SK-MEL-5 (cell line): ENCODE measurements at regions not wholly inside any gene's neighbourhood (a gene's known extent, or its start where the extent isn't known, plus 50 kb on each side); places are given as distances from the start of the nearest gene placed in this dataset.

ENCODE experiments used
- DNase-seq: peaks from one replicate; pipeline ENCODE4 v3.0.0-alpha.2; 2016; ENCODE audit warnings: low read depth, low spot score
- in situ Hi-C: cut with HindIII; loops from 2 replicates; pipeline ENCODE4 v1.10.0; 2016; ENCODE audit warnings: low sequenced_read_pairs, high pct_unique_total_duplicates, low pct_unique_long_range_greater_than_20kb

- in situ Hi-C loops = no loop called here
- no peak for DNase-seq
These were observed 541.7 kb downstream of the BCOR start for GRCh38 chrX:39556056-39556455.

GRCh38 chrX:39559229-39559628 lies 538.5 kb downstream of the BCOR start:
- no peak for DNase-seq
- in situ Hi-C loops = no loop called here

- no peak for DNase-seq
- in situ Hi-C loops = no loop called here
These were observed 537.5 kb downstream of the BCOR start for GRCh38 chrX:39560271-39560670.

- in situ Hi-C loops = no loop called here
- DNase-seq = no peak
These were observed 534.6 kb downstream of the BCOR start for GRCh38 chrX:39563178-39563577.

GRCh38 chrX:39564751-39565150 lies 533.0 kb downstream of the BCOR start:
- in situ Hi-C loops = no loop called here
- no peak for DNase-seq

- in situ Hi-C loops = no loop called here
- DNase-seq = peak; percentile 24
These were observed 523.6 kb downstream of the BCOR start for GRCh38 chrX:39574178-39574577.

GRCh38 chrX:39576041-39576872 lies 521.5 kb downstream of the BCOR start:
- in situ Hi-C loops = no loop called here
- no peak for DNase-seq

- in situ Hi-C loops = no loop called here
- DNase-seq = no peak
These were observed 520.4 kb downstream of the BCOR start for GRCh38 chrX:39577206-39577984.

GRCh38 chrX:39577985-39578869 lies 519.5 kb downstream of the BCOR start:
- DNase-seq = no peak

GRCh38 chrX:39580043-39580442 lies 517.7 kb downstream of the BCOR start:
- in situ Hi-C loops = no loop called here
- no peak for DNase-seq

More at GRCh38 chrX:39577985-39578869, 519.5 kb downstream of the BCOR start:
- in situ Hi-C loops = no loop called here

- no peak for DNase-seq
- in situ Hi-C loops = no loop called here
These were observed 516.3 kb downstream of the BCOR start for GRCh38 chrX:39581411-39581810.

GRCh38 chrX:39582091-39582490 lies 515.7 kb downstream of the BCOR start:
- in situ Hi-C loops = no loop called here
- peak; percentile 47 for DNase-seq

- in situ Hi-C loops = no loop called here
These were observed 514.8 kb downstream of the BCOR start for GRCh38 chrX:39582976-39583375.

GRCh38 chrX:39585808-39586207 lies 511.9 kb downstream of the BCOR start:
- in situ Hi-C loops = no loop called here
- no peak for DNase-seq

More at GRCh38 chrX:39582976-39583375, 514.8 kb downstream of the BCOR start:
- no peak for DNase-seq

- in situ Hi-C loops = no loop called here
- no peak for DNase-seq
These were observed 511.4 kb downstream of the BCOR start for GRCh38 chrX:39586359-39586758.

GRCh38 chrX:39591099-39591498 lies 506.7 kb downstream of the BCOR start:
- in situ Hi-C loops = no loop called here
- no peak for DNase-seq

GRCh38 chrX:39592776-39593175 lies 505.0 kb downstream of the BCOR start:
- no peak for DNase-seq
- in situ Hi-C loops = no loop called here

- in situ Hi-C loops = no loop called here
- no peak for DNase-seq
These were observed 501.8 kb downstream of the BCOR start for GRCh38 chrX:39595977-39596376.
